ENCODE measurements at regions not wholly inside any gene's neighbourhood (a gene's known extent, or its start where the extent isn't known, plus 50 kb on each side); places are given as distances from the start of the nearest gene placed in this dataset.
"Not testable (repeated sequence)": the region's sequence is repeated elsewhere in the genome, so short reads cannot be mapped to it uniquely, and the experiment has no call there.

DNA sequence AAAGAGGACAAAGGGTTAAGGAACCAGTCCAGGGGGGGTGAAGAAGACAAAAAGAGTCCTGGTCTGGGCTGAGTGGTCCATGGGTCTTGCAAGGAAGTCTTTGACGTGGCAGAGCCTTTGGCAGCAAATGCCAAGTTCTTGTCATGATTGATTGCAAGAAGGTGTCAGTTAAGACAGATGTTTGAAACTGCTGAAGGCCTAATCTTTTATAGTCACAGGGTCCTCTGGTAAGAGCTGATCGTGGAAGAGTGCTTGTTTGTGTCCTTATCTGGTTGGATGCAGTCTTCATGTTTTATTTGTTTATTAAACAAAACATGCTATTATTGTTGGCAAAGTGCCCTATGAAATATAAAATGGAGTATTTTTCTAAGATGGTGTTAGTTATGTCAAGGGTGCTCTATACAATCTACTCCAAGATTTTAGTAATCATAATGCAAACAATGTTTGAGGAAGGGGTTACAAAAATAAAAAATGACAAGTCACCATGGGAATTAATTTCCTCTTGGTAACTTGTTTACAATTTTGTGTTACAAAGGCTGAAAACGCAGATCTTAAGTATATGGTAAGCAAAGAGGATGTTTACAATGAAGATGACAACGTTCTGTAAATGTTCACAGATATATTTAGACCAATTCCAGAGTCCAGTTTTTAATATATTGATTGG, 85.9 kb downstream of the MAGED4 start:
- no peak for DNase-seq
- no peaks in the 10 kb centered on the region for H3K27me3 ChIP-seq
- H3K4me3 ChIP-seq = no peak overlapping the region
- H3K27ac ChIP-seq = no peak overlapping the region
- no peaks in the 10 kb centered on the region for H3K36me3 ChIP-seq
- no peaks in the 10 kb centered on the region for H3K9me3 ChIP-seq
- H3K4me1 ChIP-seq = no peaks in the 10 kb centered on the region
- intact Hi-C loops (cut with DNase I; ENCODE audit: low total_unique reads) = no loop called here
- TF ChIP-seq, protein P1, sequence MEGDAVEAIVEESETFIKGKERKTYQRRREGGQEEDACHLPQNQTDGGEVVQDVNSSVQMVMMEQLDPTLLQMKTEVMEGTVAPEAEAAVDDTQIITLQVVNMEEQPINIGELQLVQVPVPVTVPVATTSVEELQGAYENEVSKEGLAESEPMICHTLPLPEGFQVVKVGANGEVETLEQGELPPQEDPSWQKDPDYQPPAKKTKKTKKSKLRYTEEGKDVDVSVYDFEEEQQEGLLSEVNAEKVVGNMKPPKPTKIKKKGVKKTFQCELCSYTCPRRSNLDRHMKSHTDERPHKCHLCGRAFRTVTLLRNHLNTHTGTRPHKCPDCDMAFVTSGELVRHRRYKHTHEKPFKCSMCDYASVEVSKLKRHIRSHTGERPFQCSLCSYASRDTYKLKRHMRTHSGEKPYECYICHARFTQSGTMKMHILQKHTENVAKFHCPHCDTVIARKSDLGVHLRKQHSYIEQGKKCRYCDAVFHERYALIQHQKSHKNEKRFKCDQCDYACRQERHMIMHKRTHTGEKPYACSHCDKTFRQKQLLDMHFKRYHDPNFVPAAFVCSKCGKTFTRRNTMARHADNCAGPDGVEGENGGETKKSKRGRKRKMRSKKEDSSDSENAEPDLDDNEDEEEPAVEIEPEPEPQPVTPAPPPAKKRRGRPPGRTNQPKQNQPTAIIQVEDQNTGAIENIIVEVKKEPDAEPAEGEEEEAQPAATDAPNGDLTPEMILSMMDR (IDR thresholded peaks at IDR 0.05) = no peak
- TF ChIP-seq POLR2A (IDR thresholded peaks at IDR 0.05) = no peak

DNA sequence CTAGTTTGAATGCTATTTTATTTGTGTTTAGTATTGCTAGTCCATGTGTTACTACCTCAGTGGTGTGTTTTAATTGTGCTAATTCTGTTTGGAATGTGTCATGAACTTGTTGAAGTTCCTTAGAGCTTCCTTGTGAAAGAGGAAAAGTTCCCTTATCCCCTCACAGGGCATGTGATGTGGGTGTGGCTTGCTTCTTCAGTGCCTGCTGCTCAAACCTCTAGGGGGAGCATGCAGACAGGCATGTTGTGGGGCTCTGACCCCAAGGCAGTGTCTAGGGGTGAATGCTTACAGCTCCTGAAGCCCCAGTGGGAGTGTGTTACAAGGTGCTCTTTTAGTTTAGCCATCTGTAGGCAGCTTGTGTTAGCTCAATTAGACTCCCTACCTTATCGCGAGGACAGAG, 86.5 kb downstream of the MAGED4 start:
- TF ChIP-seq, protein P1 (IDR thresholded peaks at IDR 0.05) = no peak
- no peak for TF ChIP-seq POLR2A (IDR thresholded peaks at IDR 0.05)
- Histone ChIP-seq H3K4me1 (no peaks in the 10 kb centered on the region), H3K4me3 (no peak overlapping the region), H3K9me3 (no peaks in the 10 kb centered on the region), H3K27ac (no peak overlapping the region), H3K27me3 (no peaks in the 10 kb centered on the region), H3K36me3 (no peaks in the 10 kb centered on the region)
- intact Hi-C loops (cut with DNase I; ENCODE audit: low total_unique reads) = no loop called here
- DNase-seq = no peak

DNA sequence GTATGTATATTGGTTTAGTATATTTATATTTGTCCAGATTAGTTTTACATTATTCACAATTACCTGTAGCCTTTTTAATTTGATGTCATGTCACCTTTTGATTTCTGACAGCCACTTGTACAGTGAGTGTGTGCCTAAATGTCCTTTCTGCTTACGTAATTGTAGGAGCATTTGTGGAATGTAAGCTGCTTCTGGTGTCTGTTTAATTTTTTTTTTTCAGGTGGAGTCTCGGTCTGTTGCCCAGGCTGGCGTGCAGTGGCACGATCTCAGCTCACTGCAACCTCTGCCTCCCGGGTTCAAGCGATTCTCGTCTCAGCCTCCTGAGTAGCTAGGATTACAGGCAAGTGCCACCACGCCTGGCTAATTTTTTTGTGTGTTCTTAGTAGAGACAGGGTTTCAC, 91.2 kb upstream of the XAGE2 start:
- no peak for DNase-seq
- peaks cover 0 to 7% of the 10 kb centered on the region in 2 donors for H3K27me3 ChIP-seq

DNA sequence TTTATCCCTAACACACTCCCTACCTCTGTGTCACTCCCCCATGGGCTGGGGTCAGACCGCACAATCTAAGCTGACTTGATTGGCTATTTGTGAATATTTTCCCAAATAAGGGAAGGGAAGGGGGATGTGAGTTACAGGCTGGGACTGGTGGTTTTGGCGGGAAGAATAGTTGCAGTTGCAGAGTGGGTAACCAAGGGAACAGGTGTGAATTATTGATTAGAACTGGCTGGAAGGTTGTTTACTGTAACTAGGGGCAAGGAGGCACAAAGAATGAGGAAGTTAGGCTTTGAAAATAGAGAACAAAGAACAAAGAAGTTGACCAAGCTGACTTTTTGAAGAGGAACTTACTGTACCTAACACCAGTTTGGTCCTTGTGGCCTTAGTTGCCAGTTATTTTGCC, 88.0 kb upstream of the XAGE2 start:
- Histone ChIP-seq H3K36me3 (no peaks in the 10 kb centered on the region), H3K4me3 (no peak overlapping the region), H3K9me3 (no peaks in the 10 kb centered on the region), H3K27me3 (peaks cover 0 to 7% of the 10 kb centered on the region in 2 donors), H3K4me1 (no peaks in the 10 kb centered on the region), H3K27ac (no peak overlapping the region)
- TF ChIP-seq, protein P1 (IDR thresholded peaks at IDR 0.05) = no peak
- TF ChIP-seq POLR2A (IDR thresholded peaks at IDR 0.05) = no peak
- no peak for DNase-seq
- intact Hi-C loops (cut with DNase I; ENCODE audit: low total_unique reads) = no loop called here

More for the DNA sequence above, 91.2 kb upstream of the XAGE2 start:
- Histone ChIP-seq H3K4me1 (no peaks in the 10 kb centered on the region), H3K36me3 (no peaks in the 10 kb centered on the region), H3K27ac (no peak overlapping the region), H3K4me3 (no peak overlapping the region), H3K9me3 (no peaks in the 10 kb centered on the region)
- intact Hi-C loops (cut with DNase I; ENCODE audit: low total_unique reads) = no loop called here
- TF ChIP-seq POLR2A (IDR thresholded peaks at IDR 0.05) = no peak
- TF ChIP-seq, protein P1 (IDR thresholded peaks at IDR 0.05) = no peak

DNA sequence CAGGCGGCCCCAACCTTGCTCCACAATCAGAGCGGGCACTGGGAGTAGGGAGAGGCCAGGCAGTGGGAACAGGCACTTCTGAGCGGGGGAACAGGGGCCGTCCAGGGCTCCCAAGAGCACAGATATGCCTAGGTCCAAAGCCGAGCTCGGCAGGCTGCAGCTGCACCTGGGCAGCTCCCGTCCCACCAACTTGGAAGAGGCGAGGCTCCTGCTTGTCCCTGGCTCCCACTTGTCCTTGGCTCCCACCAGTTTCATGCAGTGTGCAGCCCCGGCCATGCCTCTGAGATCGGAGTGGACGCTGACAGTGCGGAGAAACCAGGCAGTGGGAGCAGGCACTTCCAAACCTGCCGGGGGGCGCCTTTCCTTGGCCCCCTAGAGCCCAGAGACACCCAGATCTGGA, 84.0 kb upstream of the XAGE2 start:
- H3K9me3 ChIP-seq = no peaks in the 10 kb centered on the region
- H3K4me3 ChIP-seq = no peak overlapping the region
- no peaks in the 10 kb centered on the region for H3K36me3 ChIP-seq
- no peak overlapping the region for H3K27ac ChIP-seq
- no peaks in the 10 kb centered on the region for H3K4me1 ChIP-seq
- intact Hi-C loops (cut with DNase I; ENCODE audit: low total_unique reads) = no loop called here
- no peaks in the 10 kb centered on the region for H3K27me3 ChIP-seq
- no peak for DNase-seq
- no peak for TF ChIP-seq POLR2A (IDR thresholded peaks at IDR 0.05)

DNA sequence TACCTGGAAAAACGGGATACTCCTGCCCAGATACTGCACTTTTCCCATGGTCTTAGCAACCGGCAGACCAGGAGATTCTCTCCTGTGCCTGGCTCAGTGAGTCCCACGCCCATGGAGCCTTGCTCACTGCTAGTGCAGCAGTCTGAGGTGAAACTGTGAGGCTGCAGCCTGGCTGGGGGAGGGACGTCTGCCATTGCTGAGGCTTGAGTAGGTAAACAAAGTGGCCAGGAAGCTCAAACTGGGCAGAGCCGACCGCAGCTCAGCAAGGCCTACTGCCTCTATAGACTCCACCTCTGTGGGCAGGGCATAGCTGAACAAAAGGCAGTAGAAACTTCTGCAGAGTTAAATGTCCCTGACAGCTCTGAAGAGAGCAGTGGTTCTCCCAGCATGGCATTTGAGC, 69.9 kb upstream of the XAGE2 start:
- H3K36me3 ChIP-seq; H3K4me3 ChIP-seq; H3K27me3 ChIP-seq; intact Hi-C loops (cut with DNase I; ENCODE audit: low total_unique reads); H3K9me3 ChIP-seq; DNase-seq; H3K4me1 ChIP-seq; H3K27ac ChIP-seq: not testable (repeated sequence)

DNA sequence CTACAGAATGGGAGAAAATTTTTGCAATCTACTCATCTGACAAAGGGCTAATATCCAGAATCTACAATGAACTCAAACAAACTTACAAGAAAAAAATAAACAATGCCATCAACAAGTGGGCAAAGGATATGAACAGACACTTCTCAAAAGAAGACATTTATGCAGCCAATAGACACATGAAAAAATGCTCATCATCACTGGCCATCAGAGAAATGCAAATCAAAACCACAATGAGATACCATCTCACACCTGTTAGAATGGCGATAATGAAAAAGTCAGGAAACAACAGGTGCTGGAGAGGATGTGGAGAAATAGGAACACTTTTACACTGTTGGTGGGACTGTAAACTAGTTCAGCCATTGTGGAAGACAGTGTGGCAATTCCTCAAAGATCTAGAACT, 60.3 kb upstream of the XAGE2 start:
- H3K4me3 ChIP-seq; H3K27me3 ChIP-seq; H3K36me3 ChIP-seq; H3K9me3 ChIP-seq; DNase-seq; H3K27ac ChIP-seq; intact Hi-C loops (cut with DNase I; ENCODE audit: low total_unique reads); H3K4me1 ChIP-seq: not testable (repeated sequence)
